ENCODE measurements at regions not wholly inside any gene's neighbourhood (a gene's known extent, or its start where the extent isn't known, plus 50 kb on each side); places are given as distances from the start of the nearest gene placed in this dataset.

DNA sequence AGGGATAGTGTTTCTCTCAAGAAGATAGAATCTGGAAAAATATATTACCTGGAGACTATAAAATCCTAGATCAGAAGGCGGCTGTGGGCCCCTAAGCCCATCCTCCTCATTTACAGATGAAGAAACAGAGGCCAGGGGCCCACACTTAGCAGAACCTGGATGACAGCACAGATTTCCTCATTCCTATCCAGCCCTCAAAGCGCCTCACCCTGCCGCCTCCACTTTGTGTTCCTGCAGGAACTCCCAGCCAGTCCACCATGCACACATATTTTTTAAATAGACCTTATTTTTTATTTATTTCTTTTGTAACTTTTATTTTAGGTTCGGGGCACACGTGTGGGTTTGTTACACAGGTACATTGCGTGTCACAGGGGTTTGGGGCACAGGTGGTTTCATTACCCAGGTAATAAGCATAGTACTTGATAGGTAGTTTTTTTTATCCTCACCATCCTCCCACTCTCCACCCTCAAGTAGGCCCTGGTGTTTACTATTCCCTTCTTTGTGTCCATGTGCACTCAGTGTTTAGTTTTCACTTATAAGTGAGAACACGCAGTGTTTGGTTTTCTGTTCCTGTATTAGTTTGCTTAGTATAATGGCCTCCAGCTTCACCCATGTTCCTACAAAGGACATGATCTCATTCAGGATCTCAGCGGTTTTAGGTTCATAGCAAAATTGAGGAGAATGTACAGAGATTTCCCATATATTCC is 85.5 kb upstream of the MAP1B start:
- TF ChIP-seq YY1 (IDR thresholded peaks at IDR 0.05; ENCODE audit: low read depth) (no peak), EGR1 (IDR thresholded peaks at IDR 0.05) (no peak), TCF12 (IDR thresholded peaks at IDR 0.05; ENCODE audit: low read depth) (no peak), EP300 (IDR thresholded peaks at IDR 0.05; ENCODE audit: borderline replicate concordance) (no peak), CEBPB (IDR thresholded peaks at IDR 0.05) (no peak), CREB1 (IDR thresholded peaks at IDR 0.05; ENCODE audit: low read depth) (no peak), TAF1 (IDR thresholded peaks at IDR 0.05; ENCODE audit: low read depth) (no peak), NFIC (IDR thresholded peaks at IDR 0.05) (no peak), ZBTB7A (IDR thresholded peaks at IDR 0.05; ENCODE audit: low read depth) (no peak), FOXM1 (IDR thresholded peaks at IDR 0.05; ENCODE audit: borderline replicate concordance, low read depth) (no peak), RAD21 (IDR thresholded peaks at IDR 0.05; ENCODE audit: low read depth) (no peak), TEAD4 (IDR thresholded peaks at IDR 0.05) (no peak)
- TF ChIP-seq, protein P1, sequence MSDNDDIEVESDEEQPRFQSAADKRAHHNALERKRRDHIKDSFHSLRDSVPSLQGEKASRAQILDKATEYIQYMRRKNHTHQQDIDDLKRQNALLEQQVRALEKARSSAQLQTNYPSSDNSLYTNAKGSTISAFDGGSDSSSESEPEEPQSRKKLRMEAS (IDR thresholded peaks at IDR 0.05), result no peak
- TF ChIP-seq, protein P2, sequence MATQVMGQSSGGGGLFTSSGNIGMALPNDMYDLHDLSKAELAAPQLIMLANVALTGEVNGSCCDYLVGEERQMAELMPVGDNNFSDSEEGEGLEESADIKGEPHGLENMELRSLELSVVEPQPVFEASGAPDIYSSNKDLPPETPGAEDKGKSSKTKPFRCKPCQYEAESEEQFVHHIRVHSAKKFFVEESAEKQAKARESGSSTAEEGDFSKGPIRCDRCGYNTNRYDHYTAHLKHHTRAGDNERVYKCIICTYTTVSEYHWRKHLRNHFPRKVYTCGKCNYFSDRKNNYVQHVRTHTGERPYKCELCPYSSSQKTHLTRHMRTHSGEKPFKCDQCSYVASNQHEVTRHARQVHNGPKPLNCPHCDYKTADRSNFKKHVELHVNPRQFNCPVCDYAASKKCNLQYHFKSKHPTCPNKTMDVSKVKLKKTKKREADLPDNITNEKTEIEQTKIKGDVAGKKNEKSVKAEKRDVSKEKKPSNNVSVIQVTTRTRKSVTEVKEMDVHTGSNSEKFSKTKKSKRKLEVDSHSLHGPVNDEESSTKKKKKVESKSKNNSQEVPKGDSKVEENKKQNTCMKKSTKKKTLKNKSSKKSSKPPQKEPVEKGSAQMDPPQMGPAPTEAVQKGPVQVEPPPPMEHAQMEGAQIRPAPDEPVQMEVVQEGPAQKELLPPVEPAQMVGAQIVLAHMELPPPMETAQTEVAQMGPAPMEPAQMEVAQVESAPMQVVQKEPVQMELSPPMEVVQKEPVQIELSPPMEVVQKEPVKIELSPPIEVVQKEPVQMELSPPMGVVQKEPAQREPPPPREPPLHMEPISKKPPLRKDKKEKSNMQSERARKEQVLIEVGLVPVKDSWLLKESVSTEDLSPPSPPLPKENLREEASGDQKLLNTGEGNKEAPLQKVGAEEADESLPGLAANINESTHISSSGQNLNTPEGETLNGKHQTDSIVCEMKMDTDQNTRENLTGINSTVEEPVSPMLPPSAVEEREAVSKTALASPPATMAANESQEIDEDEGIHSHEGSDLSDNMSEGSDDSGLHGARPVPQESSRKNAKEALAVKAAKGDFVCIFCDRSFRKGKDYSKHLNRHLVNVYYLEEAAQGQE (IDR thresholded peaks at IDR 0.05; ENCODE audit: low read depth), result no peak
- TF ChIP-seq, protein P3, sequence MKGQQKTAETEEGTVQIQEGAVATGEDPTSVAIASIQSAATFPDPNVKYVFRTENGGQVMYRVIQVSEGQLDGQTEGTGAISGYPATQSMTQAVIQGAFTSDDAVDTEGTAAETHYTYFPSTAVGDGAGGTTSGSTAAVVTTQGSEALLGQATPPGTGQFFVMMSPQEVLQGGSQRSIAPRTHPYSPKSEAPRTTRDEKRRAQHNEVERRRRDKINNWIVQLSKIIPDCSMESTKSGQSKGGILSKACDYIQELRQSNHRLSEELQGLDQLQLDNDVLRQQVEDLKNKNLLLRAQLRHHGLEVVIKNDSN (IDR thresholded peaks at IDR 0.05), result no peak

DNA sequence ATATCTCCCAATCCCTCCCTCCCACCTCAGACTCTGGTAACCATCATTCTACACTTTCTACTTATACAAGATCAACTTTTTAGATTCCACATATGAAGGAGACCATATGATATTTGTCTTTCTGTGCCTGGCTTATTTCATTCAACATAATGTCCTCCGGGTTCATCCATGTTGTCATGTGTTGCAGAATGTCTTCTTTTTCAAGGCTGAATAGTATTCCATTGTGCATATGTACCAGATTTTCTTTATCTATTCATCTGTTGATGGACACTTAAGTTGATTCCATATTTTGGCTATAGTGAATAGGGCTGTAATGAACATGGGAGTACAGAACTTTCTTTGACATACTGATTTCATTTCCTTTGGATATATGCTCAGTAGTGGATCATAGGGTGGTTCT is 78.9 kb upstream of the MAP1B start:
- TF ChIP-seq CEBPB (IDR thresholded peaks at IDR 0.05), result no peak
- TF ChIP-seq CREB1 (IDR thresholded peaks at IDR 0.05; ENCODE audit: low read depth), result no peak
- TF ChIP-seq, protein P2 (IDR thresholded peaks at IDR 0.05; ENCODE audit: low read depth), result no peak
- TF ChIP-seq, protein P3 (IDR thresholded peaks at IDR 0.05), result no peak
- no peak for TF ChIP-seq FOXM1 (IDR thresholded peaks at IDR 0.05; ENCODE audit: borderline replicate concordance, low read depth)
- TF ChIP-seq NFIC (IDR thresholded peaks at IDR 0.05), result no peak
- TF ChIP-seq EP300 (IDR thresholded peaks at IDR 0.05; ENCODE audit: borderline replicate concordance), result no peak
- TF ChIP-seq RAD21 (IDR thresholded peaks at IDR 0.05; ENCODE audit: low read depth), result no peak
- no peak for TF ChIP-seq ZBTB7A (IDR thresholded peaks at IDR 0.05; ENCODE audit: low read depth)

DNA sequence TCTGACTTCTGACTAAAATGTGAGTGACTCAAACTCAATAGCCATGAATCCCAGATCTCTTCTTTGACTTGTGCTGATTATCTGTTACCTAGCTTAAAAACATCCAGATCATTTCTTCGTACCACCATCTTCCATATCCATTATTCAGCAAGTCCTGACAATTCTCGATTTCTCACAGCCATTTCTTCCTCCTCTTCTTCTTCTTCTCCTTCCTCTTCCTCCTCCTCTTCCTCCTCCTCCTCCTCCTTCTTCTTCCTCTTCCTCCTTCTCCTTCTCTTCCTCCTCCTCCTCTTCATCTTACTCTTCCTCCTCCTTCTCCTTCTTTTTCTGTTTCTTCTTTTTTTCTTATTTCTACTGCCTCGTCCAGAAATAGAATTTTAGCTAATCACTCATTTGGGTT is 77.0 kb upstream of the MAP1B start:
- TF ChIP-seq, protein P1 (IDR thresholded peaks at IDR 0.05), result no peak
- TF ChIP-seq CEBPB (IDR thresholded peaks at IDR 0.05) (no peak), FOXM1 (IDR thresholded peaks at IDR 0.05; ENCODE audit: borderline replicate concordance, low read depth) (no peak), EGR1 (IDR thresholded peaks at IDR 0.05) (no peak), TCF12 (IDR thresholded peaks at IDR 0.05; ENCODE audit: low read depth) (no peak), RAD21 (IDR thresholded peaks at IDR 0.05; ENCODE audit: low read depth) (no peak), YY1 (IDR thresholded peaks at IDR 0.05; ENCODE audit: low read depth) (no peak), NFIC (IDR thresholded peaks at IDR 0.05) (no peak), CREB1 (IDR thresholded peaks at IDR 0.05; ENCODE audit: low read depth) (no peak), EP300 (IDR thresholded peaks at IDR 0.05; ENCODE audit: borderline replicate concordance) (no peak), TEAD4 (IDR thresholded peaks at IDR 0.05) (no peak), TAF1 (IDR thresholded peaks at IDR 0.05; ENCODE audit: low read depth) (no peak), ZBTB7A (IDR thresholded peaks at IDR 0.05; ENCODE audit: low read depth) (no peak)
- TF ChIP-seq, protein P3 (IDR thresholded peaks at IDR 0.05), result no peak
- TF ChIP-seq, protein P2 (IDR thresholded peaks at IDR 0.05; ENCODE audit: low read depth), result no peak
